ENCODE measurements at regions not wholly inside any gene's neighbourhood (a gene's known extent, or its start where the extent isn't known, plus 50 kb on each side); places are given as distances from the start of the nearest gene placed in this dataset.

DNA sequence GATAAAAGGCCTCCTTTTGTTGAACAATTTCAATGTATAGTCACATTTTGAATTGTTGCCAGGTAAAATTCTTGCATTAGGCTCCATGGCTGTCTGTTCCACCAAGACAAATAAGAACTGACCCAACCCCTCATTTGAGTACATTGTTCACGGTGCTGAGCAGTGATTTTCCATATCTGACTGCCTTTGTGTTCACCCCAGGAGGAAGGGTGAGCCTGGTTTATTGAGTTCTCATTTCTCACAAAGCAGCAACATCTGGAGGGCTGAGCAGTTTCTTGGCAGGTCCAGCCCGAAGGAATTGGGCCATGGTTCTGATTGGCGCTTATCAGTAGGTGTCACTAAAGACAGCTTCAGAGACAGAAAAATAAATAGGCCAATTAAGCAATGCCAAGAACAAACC is 149.1 kb downstream of the BMP4 start:
- DNase-seq (ENCODE audit: low read depth): no peak

DNA sequence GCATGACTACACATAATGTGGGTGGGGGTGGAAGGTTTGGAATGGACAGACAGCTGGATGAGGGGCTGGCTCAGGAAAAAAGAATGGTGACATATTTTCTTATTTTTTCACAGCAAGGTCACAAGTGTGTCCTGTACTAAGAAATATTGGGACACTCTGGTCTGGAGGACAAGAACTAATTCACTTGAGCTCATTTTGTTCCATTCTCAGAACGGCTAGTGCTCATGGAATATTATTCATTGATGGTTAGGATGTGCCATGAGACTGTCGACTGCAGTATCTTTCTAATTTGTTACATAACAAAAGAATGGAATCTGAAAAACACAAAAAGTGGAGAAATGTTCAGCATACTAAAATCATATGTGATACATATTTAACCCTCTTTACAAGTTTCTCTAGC is 149.5 kb downstream of the BMP4 start:
- DNase-seq (ENCODE audit: low read depth): no peak

GRCh38 chr14:53796734-53797133 is 159.9 kb downstream of the BMP4 start:
- no peak for DNase-seq (ENCODE audit: low read depth)

GRCh38 chr14:53793790-53794505 is 162.7 kb downstream of the BMP4 start:
- no peak for DNase-seq (ENCODE audit: low read depth)

- DNase-seq (ENCODE audit: low read depth): no peak
These were observed 163.7 kb downstream of the BMP4 start for GRCh38 chr14:53792909-53793308.

GRCh38 chr14:53790731-53791500 is 165.7 kb downstream of the BMP4 start:
- DNase-seq (ENCODE audit: low read depth): no peak

GRCh38 chr14:53788566-53788965 is 168.1 kb downstream of the BMP4 start:
- no peak for DNase-seq (ENCODE audit: low read depth)

GRCh38 chr14:53786045-53786444 is 170.6 kb downstream of the BMP4 start:
- no peak for DNase-seq (ENCODE audit: low read depth)

DNA sequence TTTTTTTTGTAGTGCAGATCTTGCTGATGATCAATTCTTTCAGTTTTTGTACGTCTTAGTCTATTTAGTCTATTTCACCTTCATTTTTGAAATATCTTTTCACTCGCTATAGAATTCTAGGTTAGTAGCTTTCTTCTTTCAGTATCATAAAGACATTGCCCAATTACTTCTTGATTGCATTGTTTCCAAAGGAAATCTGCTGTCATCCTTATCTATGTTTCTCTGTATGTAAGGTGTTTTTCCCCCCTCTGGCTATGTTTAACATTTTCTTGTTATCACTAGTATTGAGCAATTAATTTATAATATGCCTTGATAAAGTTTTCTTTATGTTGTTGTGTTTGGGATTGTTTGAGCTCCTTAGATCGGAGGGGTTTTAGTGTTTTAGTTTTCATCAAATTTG is 171.9 kb downstream of the BMP4 start:
- DNase-seq (ENCODE audit: low read depth): no peak

DNA sequence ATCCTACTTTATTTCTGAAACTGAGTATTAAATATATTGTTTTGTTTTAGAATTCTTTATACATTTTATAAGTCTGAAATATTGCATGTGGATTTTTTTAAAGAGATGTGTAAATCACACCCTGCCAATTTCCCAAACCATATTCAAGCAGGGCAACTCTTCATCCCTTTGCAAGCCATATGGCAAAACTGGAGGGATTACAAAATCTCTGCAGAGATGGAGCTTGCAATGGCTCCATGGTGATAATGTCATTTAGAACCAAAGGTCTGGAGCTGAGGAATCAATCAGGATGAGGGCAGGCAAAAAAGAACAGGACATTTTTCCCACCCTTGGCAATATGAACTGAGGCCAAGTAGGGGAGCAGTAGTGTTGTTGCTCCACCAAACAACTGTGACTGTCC is 173.4 kb downstream of the BMP4 start:
- no peak for DNase-seq (ENCODE audit: low read depth)

GRCh38 chr14:53780051-53780555 is 176.5 kb downstream of the BMP4 start:
- no peak for DNase-seq (ENCODE audit: low read depth)

DNA sequence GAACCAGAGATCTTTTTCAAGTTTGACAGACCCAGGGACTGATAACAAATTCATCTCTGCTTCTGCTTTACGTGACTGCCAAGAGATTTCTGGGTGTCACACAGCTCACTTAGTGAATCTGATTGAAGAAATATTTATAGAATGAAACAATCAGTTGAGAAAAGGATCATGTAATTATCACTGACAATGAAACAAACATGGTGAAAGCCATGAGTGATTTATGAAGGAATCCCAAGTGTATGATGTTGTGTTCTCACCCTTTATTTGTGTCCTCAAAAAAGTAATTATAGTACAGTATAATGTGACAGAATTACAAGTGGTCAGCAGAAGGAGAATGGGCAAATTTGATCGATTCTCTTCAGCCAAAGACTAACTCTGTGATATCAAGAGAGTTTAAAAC is 177.3 kb downstream of the BMP4 start:
- DNase-seq (ENCODE audit: low read depth): no peak

GRCh38 chr14:53778263-53778662 is 178.4 kb downstream of the BMP4 start:
- DNase-seq (ENCODE audit: low read depth): no peak

- no peak for DNase-seq (ENCODE audit: low read depth)
These were observed 183.7 kb downstream of the BMP4 start for GRCh38 chr14:53772936-53773335.

DNA sequence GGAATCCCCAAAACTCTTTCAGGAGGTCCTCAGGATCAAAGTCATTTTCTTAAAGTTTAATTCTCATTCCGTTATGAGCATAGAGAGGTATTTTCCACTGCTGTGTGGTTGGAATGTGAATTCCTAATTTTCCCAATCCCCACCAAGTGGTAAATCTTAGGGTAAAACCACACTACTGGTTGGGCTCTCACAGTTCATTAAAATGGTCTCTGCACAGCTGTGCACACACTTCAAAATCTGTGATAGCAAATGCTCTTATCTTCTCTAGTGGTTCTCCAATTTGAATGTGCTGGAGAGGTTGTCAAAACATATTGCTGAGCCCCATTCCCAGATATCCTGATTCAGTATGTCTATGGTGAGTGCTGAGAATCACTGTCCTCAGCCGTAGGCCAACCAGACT is 189.1 kb downstream of the BMP4 start:
- no peak for DNase-seq (ENCODE audit: low read depth)

DNA sequence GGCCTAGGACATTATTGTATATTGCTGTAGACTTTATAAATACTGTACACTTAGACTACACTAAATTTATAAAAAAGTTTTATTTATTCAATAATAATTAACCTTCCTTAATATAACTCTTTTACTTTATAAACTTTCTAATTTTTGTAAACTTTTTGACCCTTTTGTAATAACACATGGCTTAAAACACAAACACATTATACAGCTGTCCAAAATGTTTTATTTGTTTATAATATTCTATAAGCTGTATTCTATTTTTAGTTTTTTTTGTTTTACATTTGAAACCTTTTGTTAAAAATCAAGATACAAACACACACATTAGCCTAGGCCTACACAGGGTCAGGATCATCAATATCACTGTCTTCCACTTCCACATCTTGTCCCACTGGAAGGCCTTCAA is 190.0 kb downstream of the BMP4 start:
- DNase-seq (ENCODE audit: low read depth): no peak

- DNase-seq (ENCODE audit: low read depth): no peak
These were observed 190.5 kb downstream of the BMP4 start for GRCh38 chr14:53766106-53766505.

- no peak for DNase-seq (ENCODE audit: low read depth)
These were observed 191.8 kb downstream of the BMP4 start for GRCh38 chr14:53764846-53765245.

DNA sequence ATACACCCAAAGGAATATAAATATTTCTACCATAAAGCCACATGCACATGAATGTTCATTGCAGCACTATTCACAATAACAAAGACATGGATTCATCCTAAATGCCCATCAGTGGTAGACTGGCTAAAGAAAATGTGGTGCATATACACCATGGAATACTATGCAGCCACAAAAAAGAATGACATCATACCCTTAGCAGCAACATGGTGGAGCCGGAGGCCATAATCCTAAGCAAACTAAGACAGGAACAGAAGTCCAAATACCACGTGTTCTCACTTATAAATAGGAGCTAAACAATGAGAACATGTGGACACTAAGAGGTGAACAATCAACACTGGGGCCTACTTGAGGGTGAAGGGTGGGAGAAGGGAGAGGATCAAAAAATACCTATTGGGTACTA is 198.5 kb downstream of the BMP4 start:
- DNase-seq (ENCODE audit: low read depth): no peak

- DNase-seq (ENCODE audit: low read depth): no peak
These were observed 198.9 kb downstream of the BMP4 start for GRCh38 chr14:53757732-53758131.

- no peak for DNase-seq (ENCODE audit: low read depth)
These were observed 205.0 kb downstream of the BMP4 start for GRCh38 chr14:53751650-53752049.

GRCh38 chr14:53748691-53749090 is 207.9 kb downstream of the BMP4 start:
- no peak for DNase-seq (ENCODE audit: low read depth)

- DNase-seq (ENCODE audit: low read depth): no peak
These were observed 211.8 kb downstream of the BMP4 start for GRCh38 chr14:53744857-53745256.

- DNase-seq (ENCODE audit: low read depth): no peak
These were observed 213.3 kb downstream of the BMP4 start for GRCh38 chr14:53743371-53743770.
